ENCODE measurements at regions not wholly inside any gene's neighbourhood (a gene's known extent, or its start where the extent isn't known, plus 50 kb on each side); places are given as distances from the start of the nearest gene placed in this dataset.

DNA sequence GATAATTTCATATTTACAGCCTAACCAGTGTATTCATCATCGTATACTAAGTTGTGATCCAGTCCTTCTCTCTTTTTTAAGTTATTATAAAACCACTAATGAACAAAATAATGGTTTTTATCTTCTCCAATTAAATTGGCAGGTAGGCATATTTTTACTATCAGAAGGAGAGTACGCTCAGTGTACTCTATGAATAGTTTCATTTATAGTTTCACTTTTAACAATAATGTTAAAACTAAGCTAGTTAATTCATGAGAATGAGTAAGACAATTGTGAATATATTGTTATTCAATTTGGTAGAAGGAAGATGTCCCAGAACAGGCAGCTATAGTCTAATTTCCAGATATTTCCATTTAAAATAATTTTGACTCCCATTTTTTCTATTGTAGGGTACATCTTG lies 277.1 kb downstream of the RASSF9 start:
- TF ChIP-seq, protein P1, sequence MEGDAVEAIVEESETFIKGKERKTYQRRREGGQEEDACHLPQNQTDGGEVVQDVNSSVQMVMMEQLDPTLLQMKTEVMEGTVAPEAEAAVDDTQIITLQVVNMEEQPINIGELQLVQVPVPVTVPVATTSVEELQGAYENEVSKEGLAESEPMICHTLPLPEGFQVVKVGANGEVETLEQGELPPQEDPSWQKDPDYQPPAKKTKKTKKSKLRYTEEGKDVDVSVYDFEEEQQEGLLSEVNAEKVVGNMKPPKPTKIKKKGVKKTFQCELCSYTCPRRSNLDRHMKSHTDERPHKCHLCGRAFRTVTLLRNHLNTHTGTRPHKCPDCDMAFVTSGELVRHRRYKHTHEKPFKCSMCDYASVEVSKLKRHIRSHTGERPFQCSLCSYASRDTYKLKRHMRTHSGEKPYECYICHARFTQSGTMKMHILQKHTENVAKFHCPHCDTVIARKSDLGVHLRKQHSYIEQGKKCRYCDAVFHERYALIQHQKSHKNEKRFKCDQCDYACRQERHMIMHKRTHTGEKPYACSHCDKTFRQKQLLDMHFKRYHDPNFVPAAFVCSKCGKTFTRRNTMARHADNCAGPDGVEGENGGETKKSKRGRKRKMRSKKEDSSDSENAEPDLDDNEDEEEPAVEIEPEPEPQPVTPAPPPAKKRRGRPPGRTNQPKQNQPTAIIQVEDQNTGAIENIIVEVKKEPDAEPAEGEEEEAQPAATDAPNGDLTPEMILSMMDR (conservative IDR thresholded peaks at IDR 0.05 in 1 of 2, IDR thresholded peaks at IDR 0.05 in 1 of 2; ENCODE audit: low read depth in 1 of 2, low read length in 2 of 2), result no peak
- TF ChIP-seq EZH2 (IDR thresholded peaks at IDR 0.05; ENCODE audit: low read length, missing control alignments), result no peak
- H3K4me1 ChIP-seq (ENCODE audit: control insufficient read depth, extremely low read depth, insufficient read depth, low read length), result no peaks in the 10 kb centered on the region
- no peak overlapping the region for H3K4me2 ChIP-seq (ENCODE audit: extremely low read depth, insufficient read depth, low read length)
- H3K36me3 ChIP-seq (ENCODE audit: control insufficient read depth, insufficient read depth, low read length), result no peaks in the 10 kb centered on the region
- H2AFZ ChIP-seq (ENCODE audit: low read length), result no peak overlapping the region
- H3K79me2 ChIP-seq (ENCODE audit: control insufficient read depth, insufficient read depth, low read length), result no peaks in the 10 kb centered on the region
- H4K20me1 ChIP-seq (ENCODE audit: control insufficient read depth, extremely low read depth, insufficient read depth, low read length), result no peaks in the 10 kb centered on the region
- DNase-seq (ENCODE audit: low read depth in 2 of 2), result no peak
- no peak overlapping the region for H3K27ac ChIP-seq (ENCODE audit: insufficient read depth, low read length)
- no peak overlapping the region for H3K9ac ChIP-seq (ENCODE audit: insufficient read depth, low read length)
- H3K9me3 ChIP-seq (ENCODE audit: control insufficient read depth, insufficient read depth, low read depth, low read length), result no peaks in the 10 kb centered on the region
- H3K27me3 ChIP-seq (ENCODE audit: control insufficient read depth, insufficient read depth, low read length), result no peaks in the 10 kb centered on the region
- no peak overlapping the region for H3K4me3 ChIP-seq (replicated peaks in 1 of 4; ENCODE audit: control extremely low read depth in 1 of 4, insufficient read depth in 1 of 4, low read depth in 3 of 4, low read length in 4 of 4)

DNA sequence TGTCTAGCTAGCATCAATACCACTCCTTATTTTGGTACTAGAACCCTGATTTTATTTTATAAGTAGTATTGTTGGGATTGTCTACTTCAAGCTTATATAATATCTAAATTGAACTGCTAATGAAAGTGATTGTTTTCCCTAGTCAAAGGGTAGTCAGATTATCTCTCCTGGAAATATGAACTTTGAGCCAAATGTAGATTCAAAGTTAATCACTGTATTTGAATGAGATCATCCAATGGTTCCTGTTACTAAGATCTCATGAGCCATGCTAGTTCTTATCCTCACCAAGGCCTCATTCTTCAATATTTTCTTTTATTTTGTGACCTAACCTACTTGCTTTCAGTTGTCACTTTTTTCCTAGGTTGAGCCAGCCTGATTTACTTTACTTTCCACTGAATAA lies 276.7 kb downstream of the RASSF9 start:
- H3K4me2 ChIP-seq (ENCODE audit: extremely low read depth, insufficient read depth, low read length), result no peak overlapping the region
- TF ChIP-seq, protein P1 (conservative IDR thresholded peaks at IDR 0.05 in 1 of 2, IDR thresholded peaks at IDR 0.05 in 1 of 2; ENCODE audit: low read depth in 1 of 2, low read length in 2 of 2), result no peak
- no peak for TF ChIP-seq EZH2 (IDR thresholded peaks at IDR 0.05; ENCODE audit: low read length, missing control alignments)
- H3K4me1 ChIP-seq (ENCODE audit: control insufficient read depth, extremely low read depth, insufficient read depth, low read length), result no peaks in the 10 kb centered on the region
- H4K20me1 ChIP-seq (ENCODE audit: control insufficient read depth, extremely low read depth, insufficient read depth, low read length), result no peaks in the 10 kb centered on the region
- DNase-seq (ENCODE audit: low read depth in 2 of 2), result no peak
- H2AFZ ChIP-seq (ENCODE audit: low read length), result no peak overlapping the region
- H3K4me3 ChIP-seq (replicated peaks in 1 of 4; ENCODE audit: control extremely low read depth in 1 of 4, insufficient read depth in 1 of 4, low read depth in 3 of 4, low read length in 4 of 4), result no peak overlapping the region
- H3K9ac ChIP-seq (ENCODE audit: insufficient read depth, low read length), result no peak overlapping the region
- no peaks in the 10 kb centered on the region for H3K79me2 ChIP-seq (ENCODE audit: control insufficient read depth, insufficient read depth, low read length)
- H3K27ac ChIP-seq (ENCODE audit: insufficient read depth, low read length), result no peak overlapping the region
- H3K36me3 ChIP-seq (ENCODE audit: control insufficient read depth, insufficient read depth, low read length), result no peaks in the 10 kb centered on the region
- no peaks in the 10 kb centered on the region for H3K27me3 ChIP-seq (ENCODE audit: control insufficient read depth, insufficient read depth, low read length)
- H3K9me3 ChIP-seq (ENCODE audit: control insufficient read depth, insufficient read depth, low read depth, low read length), result no peaks in the 10 kb centered on the region

GRCh38 chr12:85562765-85563164 lies 273.4 kb downstream of the RASSF9 start:
- Histone ChIP-seq H3K4me1 (ENCODE audit: control insufficient read depth, extremely low read depth, insufficient read depth, low read length) (no peaks in the 10 kb centered on the region), H3K9ac (ENCODE audit: insufficient read depth, low read length) (no peak overlapping the region), H2AFZ (ENCODE audit: low read length) (no peak overlapping the region), H3K4me3 (replicated peaks in 1 of 4; ENCODE audit: control extremely low read depth in 1 of 4, insufficient read depth in 1 of 4, low read depth in 3 of 4, low read length in 4 of 4) (no peak overlapping the region), H3K27me3 (ENCODE audit: control insufficient read depth, insufficient read depth, low read length) (no peaks in the 10 kb centered on the region), H3K4me2 (ENCODE audit: extremely low read depth, insufficient read depth, low read length) (no peak overlapping the region), H3K27ac (ENCODE audit: insufficient read depth, low read length) (no peak overlapping the region), H3K36me3 (ENCODE audit: control insufficient read depth, insufficient read depth, low read length) (no peaks in the 10 kb centered on the region), H3K79me2 (ENCODE audit: control insufficient read depth, insufficient read depth, low read length) (no peaks in the 10 kb centered on the region), H3K9me3 (ENCODE audit: control insufficient read depth, insufficient read depth, low read depth, low read length) (no peaks in the 10 kb centered on the region), H4K20me1 (ENCODE audit: control insufficient read depth, extremely low read depth, insufficient read depth, low read length) (no peaks in the 10 kb centered on the region)
- TF ChIP-seq EZH2 (IDR thresholded peaks at IDR 0.05; ENCODE audit: low read length, missing control alignments), result no peak
- TF ChIP-seq, protein P1 (conservative IDR thresholded peaks at IDR 0.05 in 1 of 2, IDR thresholded peaks at IDR 0.05 in 1 of 2; ENCODE audit: low read depth in 1 of 2, low read length in 2 of 2), result no peak
- no peak for DNase-seq (ENCODE audit: low read depth in 2 of 2)
